RCC 7860 (cell line): ENCODE measurements at regions not wholly inside any gene's neighbourhood (a gene's known extent, or its start where the extent isn't known, plus 50 kb on each side); places are given as distances from the start of the nearest gene placed in this dataset.

Experiments
- DNase-seq: peaks from one replicate; pipeline ENCODE4 v3.0.0-alpha.2; 2015; ENCODE audit warnings: low spot score
- FAIRE-seq: peaks from 2 replicates; lab custom pipeline; 2012; peaks lifted over from hg19 to GRCh38; lab: Jason Lieb, UNC

DNA sequence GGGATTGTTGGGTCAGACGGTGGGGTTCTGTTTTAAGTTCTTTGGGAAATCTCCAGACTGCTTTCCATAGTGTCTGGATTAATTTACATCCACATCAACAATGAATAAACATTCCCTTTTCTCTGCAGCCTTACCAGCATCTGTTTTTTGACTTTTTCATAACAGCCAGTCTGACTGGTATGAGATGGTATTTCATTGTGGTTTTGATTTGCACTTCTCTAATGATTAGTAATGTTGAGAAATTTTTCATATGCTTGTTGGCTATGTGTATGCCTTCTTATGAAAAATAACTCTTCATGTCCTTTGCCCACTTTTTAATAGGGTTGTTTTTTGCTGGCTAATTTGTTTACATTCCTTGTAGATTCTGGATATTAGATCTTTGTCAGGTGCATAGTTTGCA, 140.8 kb upstream of the CNTN1 start:
- no peak for DNase-seq
- FAIRE-seq = no peak

DNA sequence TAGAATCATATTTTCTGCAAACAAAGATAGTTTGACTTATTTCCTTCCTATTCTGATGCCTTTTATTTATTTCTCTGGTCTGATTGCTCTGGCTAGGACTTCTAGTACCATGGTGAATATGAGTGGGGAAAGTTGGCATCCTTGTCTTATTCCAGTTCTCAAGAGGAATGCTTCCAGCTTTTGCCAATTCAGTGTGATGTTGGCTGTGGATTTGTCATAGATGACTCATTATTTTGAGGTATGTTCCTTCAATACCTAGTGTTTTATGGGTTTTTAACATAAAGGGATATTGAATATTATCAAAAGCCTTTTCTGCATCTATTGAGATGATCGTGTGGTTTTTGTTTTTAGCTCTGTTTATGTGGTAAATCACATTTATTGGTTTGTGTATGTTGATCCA, 139.4 kb upstream of the CNTN1 start:
- DNase-seq (no peak), FAIRE-seq (no peak)

DNA sequence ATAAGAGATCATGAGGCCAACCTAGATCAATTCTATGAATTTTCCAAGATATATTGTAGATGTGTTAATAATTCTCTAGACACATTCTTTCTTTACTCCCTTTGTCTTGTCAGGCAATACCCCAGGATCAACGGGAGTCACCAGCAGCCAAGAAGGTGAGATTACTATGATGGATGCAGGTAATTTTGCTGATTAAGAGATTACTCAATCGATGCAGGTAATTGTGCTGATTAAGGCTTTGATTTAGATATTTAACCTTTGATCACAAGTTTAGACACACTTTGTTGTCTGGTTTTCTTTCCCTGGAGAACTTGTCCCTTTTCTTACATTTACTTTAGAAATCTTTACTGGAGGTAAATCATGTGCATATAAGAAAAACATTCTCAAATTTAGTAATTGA, 134.3 kb upstream of the CNTN1 start:
- no peak for FAIRE-seq
- no peak for DNase-seq

DNA sequence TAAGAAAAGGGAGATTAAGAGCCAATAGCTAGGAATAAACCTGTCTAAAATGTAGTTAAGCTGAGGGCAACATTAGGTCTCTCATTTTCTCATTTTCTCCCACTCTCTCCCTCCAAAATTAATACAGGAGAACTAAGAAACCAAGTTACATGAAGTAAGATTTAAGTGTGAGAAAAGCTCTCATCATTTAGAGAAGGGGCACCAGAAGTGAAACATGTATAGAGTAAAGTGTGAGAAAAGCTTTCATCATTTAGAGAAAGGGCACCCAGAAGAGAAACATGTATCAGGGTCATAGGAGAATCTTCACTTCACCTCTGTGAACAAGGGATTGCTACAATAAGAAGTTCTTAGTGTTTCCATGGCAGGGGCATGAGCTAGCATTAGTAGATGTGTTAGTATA, 132.4 kb upstream of the CNTN1 start:
- FAIRE-seq = no peak
- no peak for DNase-seq

- FAIRE-seq (no peak), DNase-seq (no peak)
These were observed 131.4 kb upstream of the CNTN1 start for GRCh38 chr12:40560848-40561247.

DNA sequence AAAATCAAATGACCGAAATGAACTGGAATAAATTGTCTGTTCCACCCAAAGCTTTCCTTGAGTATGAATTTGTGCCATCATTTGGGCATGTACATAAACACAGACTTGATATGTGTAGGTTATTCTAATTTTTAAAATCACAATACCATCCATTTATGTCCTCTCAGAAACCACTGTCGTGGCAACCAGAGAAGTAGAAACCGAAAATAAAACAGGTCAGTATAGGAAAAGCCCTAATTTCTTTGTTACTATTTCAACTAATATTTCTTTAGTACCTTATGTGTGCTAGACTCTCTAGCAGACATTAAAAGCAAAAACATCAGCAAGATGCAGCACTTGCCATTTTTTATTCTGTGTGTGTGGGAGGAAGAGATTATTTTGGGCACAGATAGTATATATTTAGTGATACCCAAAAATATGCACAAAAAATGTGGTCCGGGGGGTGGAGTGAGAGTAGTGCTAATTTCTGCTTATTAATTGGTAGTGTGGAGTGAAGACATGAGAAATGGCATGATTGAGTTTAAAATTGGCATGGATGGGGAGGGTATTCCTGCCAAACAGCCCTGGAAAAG, 130.8 kb upstream of the CNTN1 start:
- FAIRE-seq = no peak
- DNase-seq = no peak

DNA sequence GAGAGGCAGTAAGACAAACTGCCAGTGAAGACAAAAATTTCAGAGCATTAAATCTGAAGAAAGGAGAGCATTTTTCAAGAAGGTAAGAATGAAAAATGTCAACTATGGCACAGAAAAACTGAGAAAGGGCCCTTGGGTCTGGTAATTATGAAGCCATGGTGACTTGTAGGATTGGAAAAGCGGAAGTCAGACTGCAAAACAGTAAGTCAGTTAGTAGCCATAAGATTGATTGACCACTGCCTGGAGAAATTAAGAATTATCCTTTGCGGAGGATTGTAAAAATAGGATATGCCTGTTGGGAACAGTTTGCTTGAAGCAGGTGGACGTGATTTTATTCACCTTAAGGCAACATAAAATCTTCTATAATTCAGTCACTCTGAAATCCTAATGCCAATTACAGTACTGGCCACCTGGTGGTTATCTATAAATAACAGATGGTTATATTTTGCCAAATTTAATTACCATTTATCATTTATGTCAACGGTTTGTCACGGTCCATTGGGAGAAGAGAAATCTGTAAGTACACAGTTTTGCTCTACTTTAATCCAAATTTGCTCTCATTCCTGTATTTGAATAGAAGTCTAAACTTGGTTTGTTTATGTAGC, 127.1 kb upstream of the CNTN1 start:
- no peak for DNase-seq
- FAIRE-seq = no peak

DNA sequence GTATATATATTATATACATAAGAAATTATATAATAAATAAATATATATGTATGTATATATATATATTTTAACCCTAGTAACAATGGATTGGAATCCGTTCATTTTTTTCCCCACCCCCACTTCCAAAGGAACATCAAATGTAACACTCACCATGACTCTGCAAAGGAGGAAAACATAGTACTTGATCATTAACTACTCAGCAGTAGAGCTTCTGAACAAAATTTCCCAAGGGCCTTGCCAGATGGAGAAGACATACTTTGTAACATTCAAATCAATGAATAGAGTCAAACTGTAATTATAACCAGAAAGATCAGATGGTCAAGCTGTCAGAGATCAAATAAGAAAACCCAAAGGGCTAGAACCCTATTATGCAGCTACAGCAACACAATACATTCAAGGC, 126.0 kb upstream of the CNTN1 start:
- FAIRE-seq (no peak), DNase-seq (no peak)

DNA sequence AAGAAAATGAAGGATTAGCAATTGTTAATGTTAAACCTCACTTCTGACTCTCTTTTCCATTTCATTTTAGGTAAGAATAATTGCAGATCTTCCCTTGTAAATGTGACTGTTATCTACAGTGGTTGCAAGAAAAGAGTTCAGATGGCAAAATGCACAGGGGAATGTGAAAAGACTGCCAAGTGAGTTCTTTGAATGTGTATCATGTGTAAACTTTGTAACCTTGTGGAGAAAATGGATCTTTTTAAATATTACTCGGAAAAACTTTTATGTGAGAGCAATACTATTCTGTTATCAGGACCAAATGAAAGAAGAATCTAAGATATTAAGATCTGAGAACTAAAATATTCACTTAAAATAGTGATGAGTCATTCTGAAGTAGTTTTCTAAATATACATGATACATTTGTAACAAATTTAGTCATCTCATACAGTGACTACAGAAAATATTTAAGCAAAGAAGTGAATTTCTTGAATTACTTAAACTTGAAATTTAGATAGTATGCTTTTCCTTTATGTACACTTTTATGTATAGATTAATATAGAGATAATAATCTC, 122.5 kb upstream of the CNTN1 start:
- no peak for FAIRE-seq
- DNase-seq = no peak

- no peak for FAIRE-seq
- DNase-seq = no peak
These were observed 119.2 kb upstream of the CNTN1 start for GRCh38 chr12:40573024-40573423.

- FAIRE-seq (no peak), DNase-seq (no peak)
These were observed 116.3 kb upstream of the CNTN1 start for GRCh38 chr12:40575987-40576386.

GRCh38 chr12:40577834-40578233, 114.4 kb upstream of the CNTN1 start:
- DNase-seq (no peak), FAIRE-seq (no peak)

DNA sequence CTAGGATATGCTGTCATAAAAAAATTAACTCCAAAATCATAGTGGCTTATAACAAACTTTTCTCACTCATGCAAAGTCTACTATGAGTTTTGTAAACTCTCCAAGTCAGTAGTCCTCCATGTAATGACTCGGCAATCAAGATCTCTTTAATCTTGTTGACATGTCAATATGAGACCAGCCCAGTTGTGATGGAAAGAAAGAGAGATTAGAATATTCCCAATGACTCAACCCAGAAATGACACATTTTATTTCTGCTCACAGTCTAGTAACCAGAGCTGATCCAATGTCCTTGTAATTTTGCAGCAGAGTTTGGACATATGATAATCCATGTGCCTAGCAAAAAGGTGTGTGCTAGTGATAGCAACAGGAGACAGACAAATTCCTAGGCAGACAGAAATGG, 112.6 kb upstream of the CNTN1 start:
- FAIRE-seq (no peak), DNase-seq (no peak)

DNA sequence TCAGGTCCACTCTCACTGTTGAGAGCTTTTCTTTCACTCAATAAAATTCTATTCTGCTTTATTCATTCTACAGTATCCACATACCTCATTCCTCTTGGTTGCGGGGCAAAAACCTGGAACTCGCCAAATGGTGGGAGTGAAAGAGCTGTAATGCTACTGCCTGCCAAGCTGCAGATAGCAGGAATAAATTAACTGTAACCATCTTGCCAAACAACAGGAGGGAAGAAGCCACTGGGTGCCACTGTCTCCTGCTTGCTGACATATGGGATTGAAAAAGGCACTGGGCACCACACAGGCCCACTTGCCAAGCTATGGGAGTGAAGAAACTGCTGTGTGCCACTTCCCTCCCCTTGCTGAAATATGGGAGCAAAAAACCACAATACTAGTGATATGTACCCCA, 111.9 kb upstream of the CNTN1 start:
- no peak for FAIRE-seq

GRCh38 chr12:40581889-40582288, 110.3 kb upstream of the CNTN1 start:
- DNase-seq = no peak
- no peak for FAIRE-seq

More for the DNA sequence above, 111.9 kb upstream of the CNTN1 start:
- DNase-seq = no peak

DNA sequence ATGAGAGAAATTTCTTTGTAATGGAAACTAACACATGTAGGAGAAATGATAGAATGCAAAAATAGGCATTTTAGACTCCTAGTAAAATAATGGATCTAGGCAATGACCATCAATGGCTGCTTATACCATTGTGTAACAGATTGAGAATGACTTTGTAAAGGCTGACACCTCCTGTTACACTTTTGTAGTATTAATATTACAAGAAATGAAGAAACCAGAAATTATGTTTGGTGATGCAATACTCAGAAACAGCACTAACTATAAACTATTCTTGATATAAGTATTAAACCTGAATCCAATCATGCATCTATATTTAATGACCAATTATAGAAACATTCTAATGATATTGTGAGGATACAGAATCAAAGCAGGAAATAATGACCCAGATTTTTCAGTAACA, 108.5 kb upstream of the CNTN1 start:
- no peak for FAIRE-seq

GRCh38 chr12:40584763-40585162, 107.5 kb upstream of the CNTN1 start:
- no peak for FAIRE-seq

More for the DNA sequence above, 108.5 kb upstream of the CNTN1 start:
- no peak for DNase-seq

GRCh38 chr12:40586823-40587222, 105.4 kb upstream of the CNTN1 start:
- FAIRE-seq (no peak), DNase-seq (no peak)

More at GRCh38 chr12:40584763-40585162, 107.5 kb upstream of the CNTN1 start:
- DNase-seq = no peak

GRCh38 chr12:40587421-40587820, 104.8 kb upstream of the CNTN1 start:
- FAIRE-seq = no peak

DNA sequence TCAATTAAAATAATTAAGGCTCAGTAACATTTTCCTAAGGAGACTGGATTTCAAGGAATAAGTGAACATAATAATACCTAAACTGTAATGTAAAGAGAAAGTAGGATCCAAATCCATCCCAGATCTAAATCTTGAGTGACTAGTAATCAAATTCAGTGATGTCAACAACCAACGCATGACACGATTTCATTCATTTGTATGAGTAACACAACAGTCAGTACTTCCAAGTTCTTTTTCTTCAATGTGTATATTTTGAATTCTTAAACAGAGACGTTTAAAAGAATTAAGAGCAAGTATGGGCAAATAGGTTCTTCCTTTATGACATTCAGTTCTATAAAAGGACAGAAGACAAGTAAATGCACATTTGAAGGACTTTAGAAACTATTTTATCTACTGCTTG, 104.3 kb upstream of the CNTN1 start:
- FAIRE-seq = no peak
- no peak for DNase-seq

More at GRCh38 chr12:40587421-40587820, 104.8 kb upstream of the CNTN1 start:
- no peak for DNase-seq

GRCh38 chr12:40597133-40597532, 95.1 kb upstream of the CNTN1 start:
- FAIRE-seq (no peak), DNase-seq (no peak)

GRCh38 chr12:40598073-40598472, 94.2 kb upstream of the CNTN1 start:
- DNase-seq (no peak), FAIRE-seq (no peak)

GRCh38 chr12:40602562-40602961, 89.7 kb upstream of the CNTN1 start:
- DNase-seq = no peak
- FAIRE-seq = no peak
